ENCODE measurements at regions not wholly inside any gene's neighbourhood (a gene's known extent, or its start where the extent isn't known, plus 50 kb on each side); places are given as distances from the start of the nearest gene placed in this dataset.

DNA sequence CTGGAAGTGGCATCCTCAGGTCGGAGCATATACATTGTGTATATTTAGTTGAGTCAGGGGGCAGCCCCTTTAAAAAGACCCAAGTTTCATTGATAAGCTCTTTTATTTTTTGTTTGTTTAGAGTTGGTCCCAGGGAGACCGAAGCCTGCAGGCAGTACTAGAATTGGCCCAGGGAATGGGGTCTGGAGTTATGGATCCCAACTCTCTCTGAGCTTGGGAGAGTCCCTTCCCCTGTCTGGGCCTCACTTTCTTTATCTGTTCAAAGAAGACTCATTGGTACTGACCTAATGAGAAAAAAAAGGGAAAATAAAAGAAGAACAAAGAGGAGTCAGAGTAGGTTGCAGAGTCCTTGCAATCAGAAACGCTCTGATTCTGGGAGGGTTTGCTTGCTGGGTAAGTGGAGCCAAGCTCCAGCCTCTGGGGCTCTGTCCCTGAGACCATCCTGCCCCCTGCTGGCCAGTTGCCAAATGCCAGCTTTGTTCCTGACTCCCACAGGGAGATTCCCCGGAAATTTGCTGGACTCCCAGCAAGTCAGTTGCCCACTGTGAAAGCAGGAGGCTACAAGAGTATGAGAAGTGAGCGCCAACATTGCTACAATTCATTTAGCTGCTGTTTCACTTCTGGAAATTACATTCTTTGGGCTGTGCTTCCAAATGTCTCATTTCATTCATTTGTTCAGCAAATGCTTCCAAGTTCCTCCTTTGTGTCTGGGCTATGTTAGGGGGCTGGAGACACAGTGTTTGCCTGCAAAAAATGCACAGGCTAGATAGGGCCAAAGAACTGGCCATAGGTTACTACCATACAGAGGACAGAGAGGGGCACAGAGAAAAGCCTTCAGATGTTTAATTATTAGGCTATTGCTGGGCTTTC lies 156.2 kb downstream of the MELK start:
- CTCF ChIA-PET = interaction anchor here (0.5 to 7.1 kb wide), 39 partner anchors 8 to 753 kb away, joined by 3 to 202 read pairs (median 4); partner anchors contain the start of gene CLTA
- intact Hi-C loops (cut with micrococcal nuclease) = loop anchor here (1.0 to 5.0 kb wide), 3 partner anchors 96 to 322 kb away; no protein-coding TSS in a partner anchor
- H3K36me3 ChIP-seq (replicated peaks in 1 of 2; ENCODE audit: control extremely low read depth in 1 of 2, control insufficient read depth in 1 of 2, extremely low read depth in 1 of 2, insufficient read depth in 2 of 2, low read length in 1 of 2) = no peaks in the 10 kb centered on the region
- no peak overlapping the region for H3K4me2 ChIP-seq (replicated peaks; ENCODE audit: low read depth, low read length, poor library complexity, severe bottlenecking)
- TF ChIP-seq, protein P1, sequence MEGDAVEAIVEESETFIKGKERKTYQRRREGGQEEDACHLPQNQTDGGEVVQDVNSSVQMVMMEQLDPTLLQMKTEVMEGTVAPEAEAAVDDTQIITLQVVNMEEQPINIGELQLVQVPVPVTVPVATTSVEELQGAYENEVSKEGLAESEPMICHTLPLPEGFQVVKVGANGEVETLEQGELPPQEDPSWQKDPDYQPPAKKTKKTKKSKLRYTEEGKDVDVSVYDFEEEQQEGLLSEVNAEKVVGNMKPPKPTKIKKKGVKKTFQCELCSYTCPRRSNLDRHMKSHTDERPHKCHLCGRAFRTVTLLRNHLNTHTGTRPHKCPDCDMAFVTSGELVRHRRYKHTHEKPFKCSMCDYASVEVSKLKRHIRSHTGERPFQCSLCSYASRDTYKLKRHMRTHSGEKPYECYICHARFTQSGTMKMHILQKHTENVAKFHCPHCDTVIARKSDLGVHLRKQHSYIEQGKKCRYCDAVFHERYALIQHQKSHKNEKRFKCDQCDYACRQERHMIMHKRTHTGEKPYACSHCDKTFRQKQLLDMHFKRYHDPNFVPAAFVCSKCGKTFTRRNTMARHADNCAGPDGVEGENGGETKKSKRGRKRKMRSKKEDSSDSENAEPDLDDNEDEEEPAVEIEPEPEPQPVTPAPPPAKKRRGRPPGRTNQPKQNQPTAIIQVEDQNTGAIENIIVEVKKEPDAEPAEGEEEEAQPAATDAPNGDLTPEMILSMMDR (IDR thresholded peaks at IDR 0.05) = peak; percentile 91
- no peak for TF ChIP-seq EZH2 (IDR thresholded peaks at IDR 0.05; ENCODE audit: borderline replicate concordance, insufficient read depth, low read depth, low read length, poor library complexity, severe bottlenecking)
- no peak overlapping the region for H3K9ac ChIP-seq (ENCODE audit: low read length)
- no peak overlapping the region for H3K4me3 ChIP-seq (ENCODE audit: control extremely low read depth in 1 of 5, extremely low read depth in 1 of 5, insufficient read depth in 1 of 5, low read depth in 2 of 5, low read length in 4 of 5)
- peaks cover 0 to 3% (median 0%) of the 10 kb centered on the region in 3 donors for H3K9me3 ChIP-seq (ENCODE audit: control extremely low read depth in 1 of 3, control insufficient read depth in 2 of 3, insufficient read depth in 1 of 3, low read length in 2 of 3)
- no peaks in the 10 kb centered on the region for H4K20me1 ChIP-seq (ENCODE audit: control insufficient read depth, insufficient read depth, low read length, poor library complexity, severe bottlenecking)
- no peak overlapping the region for H3K27ac Mint-ChIP-seq
- H3K4me3 Mint-ChIP-seq = no peak overlapping the region
- no peak overlapping the region for H2AFZ ChIP-seq (ENCODE audit: insufficient read depth, low read depth, low read length, poor library complexity, severe bottlenecking)
- H3K4me1 Mint-ChIP-seq = peaks cover 10% of the 10 kb centered on the region
- H3K27me3 Mint-ChIP-seq = no peaks in the 10 kb centered on the region
- 3% methylated on average over 2 of the region's 5 CpGs for WGBS (ENCODE audit: insufficient coverage)
- peak; percentile 68 for DNase-seq
- H3K27me3 ChIP-seq (replicated peaks in 1 of 4; ENCODE audit: control extremely low read depth in 1 of 4, control insufficient read depth in 3 of 4, insufficient read depth in 4 of 4, low read length in 3 of 4) = no peaks in the 10 kb centered on the region
- H3K4me1 ChIP-seq (ENCODE audit: control insufficient read depth in 2 of 2, insufficient read depth in 2 of 2, low read length in 2 of 2) = peaks cover 9 to 10% of the 10 kb centered on the region in 2 donors
- no peaks in the 10 kb centered on the region for H3K9me3 Mint-ChIP-seq (ENCODE audit: insufficient read depth)
- peak; percentile 78 for ATAC-seq (ENCODE audit: low read depth)
- H3K27ac ChIP-seq (ENCODE audit: low read length in 2 of 2) = no peak overlapping the region
- POLR2A ChIA-PET = interaction anchor here (2.1 kb wide), 1 partner anchor 37 kb away, joined by 4 read pairs; no protein-coding TSS in a partner anchor
- no peaks in the 10 kb centered on the region for H3K79me2 ChIP-seq (ENCODE audit: control insufficient read depth, insufficient read depth, low read length)

DNA sequence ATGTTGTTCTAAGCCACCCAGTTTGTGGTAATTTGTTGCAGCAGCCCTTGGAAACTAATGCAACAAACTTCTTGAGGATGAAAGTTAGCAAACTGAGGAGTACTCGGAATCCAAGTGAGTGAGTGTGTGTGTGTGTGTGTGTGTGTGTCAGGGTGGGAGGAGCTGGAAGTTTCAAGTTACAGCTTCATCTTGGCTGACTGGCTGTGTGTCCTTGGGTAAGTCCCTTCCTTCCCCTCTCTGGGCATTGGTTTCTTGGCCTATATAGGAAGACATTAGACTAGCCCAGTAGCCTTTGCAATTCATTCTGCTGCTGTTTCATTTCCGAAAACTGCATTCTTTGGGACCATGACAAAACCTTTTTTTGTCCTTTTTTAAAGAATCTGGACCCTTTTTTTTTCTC lies 157.2 kb downstream of the MELK start:
- H3K27me3 ChIP-seq (replicated peaks in 1 of 4; ENCODE audit: control extremely low read depth in 1 of 4, control insufficient read depth in 3 of 4, insufficient read depth in 4 of 4, low read length in 3 of 4) = no peaks in the 10 kb centered on the region
- no peak overlapping the region for H3K4me2 ChIP-seq (replicated peaks; ENCODE audit: low read depth, low read length, poor library complexity, severe bottlenecking)
- Mint-ChIP-seq H3K27me3 (no peaks in the 10 kb centered on the region), H3K27ac (no peak overlapping the region), H3K4me3 (no peak overlapping the region), H3K4me1 (peaks cover 10% of the 10 kb centered on the region), H3K9me3 (ENCODE audit: insufficient read depth) (no peaks in the 10 kb centered on the region)
- H3K27ac ChIP-seq (ENCODE audit: low read length in 2 of 2) = no peak overlapping the region
- no peak overlapping the region for H3K9ac ChIP-seq (ENCODE audit: low read length)
- no peaks in the 10 kb centered on the region for H3K36me3 ChIP-seq (replicated peaks in 1 of 2; ENCODE audit: control extremely low read depth in 1 of 2, control insufficient read depth in 1 of 2, extremely low read depth in 1 of 2, insufficient read depth in 2 of 2, low read length in 1 of 2)
- no peaks in the 10 kb centered on the region for H4K20me1 ChIP-seq (ENCODE audit: control insufficient read depth, insufficient read depth, low read length, poor library complexity, severe bottlenecking)
- H3K9me3 ChIP-seq (ENCODE audit: control extremely low read depth in 1 of 3, control insufficient read depth in 2 of 3, insufficient read depth in 1 of 3, low read length in 2 of 3) = peaks cover 0 to 3% (median 0%) of the 10 kb centered on the region in 3 donors
- H3K4me3 ChIP-seq (ENCODE audit: control extremely low read depth in 1 of 5, extremely low read depth in 1 of 5, insufficient read depth in 1 of 5, low read depth in 2 of 5, low read length in 4 of 5) = no peak overlapping the region
- intact Hi-C loops (cut with micrococcal nuclease) = loop anchor here (1.0 to 5.0 kb wide), 3 partner anchors 97 to 323 kb away; no protein-coding TSS in a partner anchor
- CTCF ChIA-PET = interaction anchor here (1.4 to 7.1 kb wide), 7 partner anchors 9 to 322 kb away, joined by 3 to 202 read pairs (median 7); no protein-coding TSS in a partner anchor
- TF ChIP-seq, protein P1 (IDR thresholded peaks at IDR 0.05) = no peak
- TF ChIP-seq EZH2 (IDR thresholded peaks at IDR 0.05; ENCODE audit: borderline replicate concordance, insufficient read depth, low read depth, low read length, poor library complexity, severe bottlenecking) = no peak
- H3K79me2 ChIP-seq (ENCODE audit: control insufficient read depth, insufficient read depth, low read length) = no peaks in the 10 kb centered on the region
- 100% methylated on average over 1 of the region's 2 CpGs for WGBS (ENCODE audit: insufficient coverage)
- ATAC-seq (ENCODE audit: low read depth) = no peak
- no peak for DNase-seq
- H3K4me1 ChIP-seq (ENCODE audit: control insufficient read depth in 2 of 2, insufficient read depth in 2 of 2, low read length in 2 of 2) = peaks cover 9 to 10% of the 10 kb centered on the region in 2 donors
- POLR2A ChIA-PET = interaction anchor here (0.6 to 2.1 kb wide), 3 partner anchors 36 to 297 kb away, joined by 3 to 4 read pairs (median 3); no protein-coding TSS in a partner anchor
- H2AFZ ChIP-seq (ENCODE audit: insufficient read depth, low read depth, low read length, poor library complexity, severe bottlenecking) = peak overlapping the region; percentile 6
